ENCODE measurements at regions not wholly inside any gene's neighbourhood (a gene's known extent, or its start where the extent isn't known, plus 50 kb on each side); places are given as distances from the start of the nearest gene placed in this dataset.

DNA sequence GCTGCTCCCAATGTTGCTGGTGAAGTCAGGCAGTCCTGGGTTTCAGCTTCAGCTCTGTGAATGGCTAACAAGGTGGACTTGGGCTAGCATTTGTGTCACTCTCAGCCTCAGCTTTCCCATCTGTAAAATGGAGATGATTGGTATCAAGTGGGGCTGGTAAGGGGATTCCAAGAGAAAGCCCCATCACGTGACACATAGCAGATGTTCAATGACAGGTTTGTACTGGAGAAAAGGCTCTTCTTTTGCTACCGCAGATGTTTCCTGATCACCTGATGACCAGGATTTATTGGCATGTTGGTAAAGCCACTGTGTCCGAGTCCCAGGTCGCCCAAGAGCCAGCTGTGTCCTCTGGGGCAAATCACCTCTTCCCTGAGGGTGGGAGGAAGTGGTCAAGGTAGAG, 335.0 kb downstream of the MATN1 start:
- DNase-seq (ENCODE audit: low read depth) = no peak
- H3K4me3 ChIP-seq (ENCODE audit: low read depth, low read length) = no peak overlapping the region
- TF ChIP-seq, protein P1, sequence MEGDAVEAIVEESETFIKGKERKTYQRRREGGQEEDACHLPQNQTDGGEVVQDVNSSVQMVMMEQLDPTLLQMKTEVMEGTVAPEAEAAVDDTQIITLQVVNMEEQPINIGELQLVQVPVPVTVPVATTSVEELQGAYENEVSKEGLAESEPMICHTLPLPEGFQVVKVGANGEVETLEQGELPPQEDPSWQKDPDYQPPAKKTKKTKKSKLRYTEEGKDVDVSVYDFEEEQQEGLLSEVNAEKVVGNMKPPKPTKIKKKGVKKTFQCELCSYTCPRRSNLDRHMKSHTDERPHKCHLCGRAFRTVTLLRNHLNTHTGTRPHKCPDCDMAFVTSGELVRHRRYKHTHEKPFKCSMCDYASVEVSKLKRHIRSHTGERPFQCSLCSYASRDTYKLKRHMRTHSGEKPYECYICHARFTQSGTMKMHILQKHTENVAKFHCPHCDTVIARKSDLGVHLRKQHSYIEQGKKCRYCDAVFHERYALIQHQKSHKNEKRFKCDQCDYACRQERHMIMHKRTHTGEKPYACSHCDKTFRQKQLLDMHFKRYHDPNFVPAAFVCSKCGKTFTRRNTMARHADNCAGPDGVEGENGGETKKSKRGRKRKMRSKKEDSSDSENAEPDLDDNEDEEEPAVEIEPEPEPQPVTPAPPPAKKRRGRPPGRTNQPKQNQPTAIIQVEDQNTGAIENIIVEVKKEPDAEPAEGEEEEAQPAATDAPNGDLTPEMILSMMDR (conservative IDR thresholded peaks at IDR 0.05; ENCODE audit: low read depth, low read length) = no peak

GRCh38 chr1:30386156-30386926, 337.0 kb downstream of the MATN1 start:
- DNase-seq (ENCODE audit: low read depth) = no peak
- TF ChIP-seq, protein P1 (conservative IDR thresholded peaks at IDR 0.05; ENCODE audit: low read depth, low read length) = no peak
- no peak overlapping the region for H3K4me3 ChIP-seq (ENCODE audit: low read depth, low read length)

- H3K4me3 ChIP-seq (ENCODE audit: low read depth, low read length) = no peak overlapping the region
- TF ChIP-seq, protein P1 (conservative IDR thresholded peaks at IDR 0.05; ENCODE audit: low read depth, low read length) = no peak
These were observed 338.0 kb downstream of the MATN1 start for GRCh38 chr1:30385246-30385995.

GRCh38 chr1:30384286-30385245, 338.8 kb downstream of the MATN1 start:
- TF ChIP-seq, protein P1 (conservative IDR thresholded peaks at IDR 0.05; ENCODE audit: low read depth, low read length) = no peak
- no peak overlapping the region for H3K4me3 ChIP-seq (ENCODE audit: low read depth, low read length)
- no peak for DNase-seq (ENCODE audit: low read depth)

More at GRCh38 chr1:30385246-30385995, 338.0 kb downstream of the MATN1 start:
- DNase-seq (ENCODE audit: low read depth) = no peak

DNA sequence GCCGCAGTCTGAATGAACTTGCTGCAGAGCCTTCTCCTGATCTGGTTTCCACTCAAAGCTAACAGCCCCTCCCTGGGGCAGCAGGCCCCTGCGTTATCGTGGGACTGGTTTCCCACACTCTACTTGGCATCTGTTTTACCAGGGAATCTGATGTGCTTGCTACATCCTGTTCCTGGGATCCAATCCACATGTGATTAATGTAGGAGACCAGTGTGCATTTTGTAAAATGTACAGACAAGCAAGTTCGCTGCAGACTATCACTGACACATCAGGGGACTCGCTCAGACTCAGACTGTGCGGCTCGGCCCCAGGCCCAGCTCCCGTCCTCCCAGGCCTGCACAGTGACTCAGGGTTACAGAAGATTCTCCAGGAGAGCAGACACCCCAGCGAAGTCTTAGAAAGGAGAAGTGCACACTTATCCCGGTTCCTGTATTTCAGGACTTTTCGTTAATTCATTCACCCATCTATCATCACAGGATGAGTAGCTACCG, 340.1 kb downstream of the MATN1 start:
- no peak for DNase-seq (ENCODE audit: low read depth)
- TF ChIP-seq, protein P1 (conservative IDR thresholded peaks at IDR 0.05; ENCODE audit: low read depth, low read length) = no peak
- H3K4me3 ChIP-seq (ENCODE audit: low read depth, low read length) = no peak overlapping the region

- H3K4me3 ChIP-seq (ENCODE audit: low read depth, low read length) = no peak overlapping the region
- TF ChIP-seq, protein P1 (conservative IDR thresholded peaks at IDR 0.05; ENCODE audit: low read depth, low read length) = no peak
- no peak for DNase-seq (ENCODE audit: low read depth)
These were observed 340.9 kb downstream of the MATN1 start for GRCh38 chr1:30382496-30382895.

Measured in epithelial cell of proximal tubule (primary cell).